Stimulated activated CD4-positive, alpha-beta T cell treated with anti-CD3 and anti-CD28 coated beads, Interleukin-15, amount 100 ng/mL, for 1 hour (primary cell): ENCODE measurements at regions not wholly inside any gene's neighbourhood (a gene's known extent, or its start where the extent isn't known, plus 50 kb on each side); places are given as distances from the start of the nearest gene placed in this dataset.
"Not testable (repeated sequence)": the region's sequence is repeated elsewhere in the genome, so short reads cannot be mapped to it uniquely, and the experiment has no call there.

Source experiments
- DNase-seq, 2 donors: peaks; one replicate each; pipeline ENCODE4 v3.0.0-alpha.2; 2020; ENCODE audit warnings: low read depth in 1 of 2, low spot score in 1 of 2

DNA sequence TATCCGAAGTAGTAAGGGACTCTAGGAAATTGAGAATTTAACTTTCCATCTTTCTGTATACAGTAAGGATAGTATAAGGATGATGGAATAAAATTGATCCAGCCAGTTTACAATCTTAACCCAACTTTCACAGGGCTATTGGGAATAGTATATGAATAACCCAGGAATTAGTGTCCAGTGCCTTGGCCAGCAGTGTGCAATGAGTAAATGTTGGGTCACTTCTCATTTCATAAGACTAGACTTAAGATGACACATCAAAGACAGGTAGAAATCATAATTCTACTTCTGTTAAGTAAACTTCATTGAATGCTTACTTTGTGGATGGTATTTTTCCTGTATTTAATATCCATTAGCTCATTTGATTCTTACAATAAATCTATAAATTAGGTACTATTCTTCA is 949.6 kb upstream of the GOT2 start:
- DNase-seq: no peak

DNA sequence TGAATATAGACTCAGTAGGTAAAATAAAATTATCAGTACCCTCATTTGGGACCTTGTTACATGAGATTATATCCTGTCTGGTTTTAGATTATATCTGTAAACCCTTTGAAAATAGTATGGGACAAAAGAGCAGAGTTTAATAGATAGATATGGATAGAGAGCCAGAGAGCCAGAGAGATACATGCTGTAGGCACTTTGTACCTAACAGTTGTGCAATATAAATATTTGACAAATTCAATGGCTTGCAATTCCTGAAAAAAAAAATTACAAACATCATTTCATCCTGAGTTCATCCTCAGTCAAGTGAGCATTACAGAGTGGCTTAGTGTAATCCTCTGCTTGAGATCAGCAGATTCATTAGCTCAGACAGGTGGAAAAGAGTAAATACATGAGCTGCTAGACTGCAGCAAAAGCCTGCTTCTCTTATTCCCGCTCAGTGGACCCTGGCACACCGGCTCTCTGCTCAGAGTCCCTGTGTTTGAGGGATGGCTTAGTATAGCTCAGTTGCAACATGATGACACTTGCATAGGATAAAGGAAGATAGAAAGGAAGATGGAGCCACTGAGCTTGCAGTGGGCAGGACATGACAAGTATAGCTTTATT is 931.6 kb upstream of the GOT2 start:
- DNase-seq: no peak

DNA sequence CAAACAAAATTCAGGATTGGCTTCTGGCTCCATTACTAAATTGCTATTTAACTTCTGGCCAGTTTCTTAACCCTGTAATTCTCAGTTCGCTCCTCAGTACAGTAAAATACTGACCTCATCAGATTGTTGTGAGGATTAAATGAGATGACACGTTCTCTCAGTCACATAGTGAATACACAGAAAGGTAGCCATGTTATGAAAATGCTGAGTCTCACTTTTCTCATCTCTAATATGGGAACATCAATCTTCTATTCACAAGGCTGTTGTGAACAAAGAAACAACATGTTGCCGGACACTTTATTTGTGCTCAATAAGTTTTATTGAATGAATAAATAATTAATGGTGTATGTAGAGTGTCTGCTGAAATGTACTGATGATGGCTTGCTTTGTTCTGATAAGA is 924.5 kb upstream of the GOT2 start:
- DNase-seq: no peak

DNA sequence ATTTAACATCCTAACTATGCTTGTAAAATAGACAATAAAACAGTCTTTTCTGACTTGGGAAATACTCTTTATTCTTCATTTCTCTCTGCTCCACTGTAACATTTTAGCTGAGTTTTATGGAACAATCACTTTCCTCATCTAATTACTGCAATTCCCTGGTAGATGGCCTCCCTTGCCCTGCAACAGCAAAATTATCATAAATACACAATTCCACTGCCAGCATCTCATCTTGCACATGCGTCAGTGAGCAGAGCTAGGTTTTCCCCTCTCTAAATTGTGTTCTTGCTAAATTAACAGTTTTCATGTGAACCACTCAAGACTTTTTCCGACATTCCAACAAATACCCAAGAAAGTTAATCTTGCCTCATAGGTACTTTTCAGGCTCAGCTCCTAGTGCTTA is 920.9 kb upstream of the GOT2 start:
- DNase-seq: no peak

DNA sequence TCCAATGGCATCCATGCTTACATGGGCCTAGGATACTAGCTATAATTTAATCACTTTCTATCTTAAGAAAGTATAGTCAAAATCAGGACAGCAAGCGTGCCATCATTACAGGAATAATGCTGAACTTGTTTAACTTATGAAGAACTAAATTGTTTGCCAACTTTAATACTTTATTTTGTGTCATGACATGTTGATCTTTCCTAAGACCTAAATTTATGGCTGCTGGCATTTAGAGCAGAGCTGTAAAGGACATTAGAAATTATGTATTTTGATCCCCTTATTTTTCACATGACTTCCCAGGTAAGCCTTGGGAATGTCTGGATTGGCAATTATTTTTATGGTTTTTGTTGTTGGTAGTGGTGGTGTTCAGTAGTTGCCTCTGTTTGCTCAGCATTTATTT is 920.3 kb upstream of the GOT2 start:
- no peak for DNase-seq

DNA sequence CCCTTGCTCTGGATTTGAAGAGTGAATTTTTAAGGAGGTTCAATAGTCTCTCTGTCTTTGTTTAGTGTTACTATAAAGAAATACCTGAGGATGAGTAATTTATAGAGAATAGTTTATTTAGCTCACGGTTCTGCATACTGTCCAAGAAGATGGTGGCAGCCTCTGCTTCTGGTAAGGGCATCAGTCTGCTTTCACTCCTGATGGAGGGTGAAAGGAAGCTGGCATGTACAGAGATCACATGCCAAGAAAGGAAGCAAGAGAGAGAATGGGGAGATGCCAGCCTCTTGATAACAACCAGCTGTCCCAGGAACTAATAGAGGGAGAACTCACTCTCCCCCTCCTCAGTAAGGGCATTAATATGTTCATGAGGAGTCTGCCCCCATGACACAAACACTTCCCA is 917.5 kb upstream of the GOT2 start:
- no peak for DNase-seq

DNA sequence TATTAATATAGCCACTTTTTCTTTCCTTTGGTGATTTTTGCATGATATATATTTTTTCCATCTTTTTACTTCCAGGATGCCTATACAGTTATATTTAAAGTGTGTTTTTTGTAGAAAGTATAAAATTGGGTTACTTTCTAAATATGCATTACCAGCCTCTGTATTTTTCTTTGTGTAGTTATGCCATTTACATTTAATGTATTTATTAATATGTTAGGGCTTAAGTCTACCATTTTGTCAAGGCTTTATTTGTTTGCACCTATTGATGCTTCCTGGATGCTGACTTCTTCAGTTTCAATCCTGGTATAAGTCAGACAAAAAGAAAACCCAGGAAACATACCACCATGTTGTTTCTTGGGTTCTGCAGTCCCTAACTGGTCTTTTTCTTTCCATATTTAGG is 911.1 kb upstream of the GOT2 start:
- no peak for DNase-seq

DNA sequence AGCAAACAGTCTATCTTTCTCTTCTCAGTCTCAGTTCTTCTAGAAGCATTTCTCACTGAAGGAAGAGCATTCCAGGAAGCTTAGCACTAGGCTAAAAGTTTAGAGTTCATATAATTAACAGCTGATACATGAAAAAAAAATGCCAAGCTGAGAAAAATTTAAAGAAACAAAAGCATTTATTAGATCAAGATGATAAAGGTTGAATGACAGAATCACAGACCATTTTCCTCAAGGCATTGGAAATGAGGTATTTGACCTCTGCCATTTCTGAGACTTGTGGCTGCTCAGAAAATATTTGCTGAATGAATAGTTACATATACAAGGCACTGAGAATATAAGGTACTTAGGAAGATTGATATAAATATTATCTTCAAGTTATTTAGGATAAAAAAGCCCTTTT is 901.6 kb upstream of the GOT2 start:
- no peak for DNase-seq

DNA sequence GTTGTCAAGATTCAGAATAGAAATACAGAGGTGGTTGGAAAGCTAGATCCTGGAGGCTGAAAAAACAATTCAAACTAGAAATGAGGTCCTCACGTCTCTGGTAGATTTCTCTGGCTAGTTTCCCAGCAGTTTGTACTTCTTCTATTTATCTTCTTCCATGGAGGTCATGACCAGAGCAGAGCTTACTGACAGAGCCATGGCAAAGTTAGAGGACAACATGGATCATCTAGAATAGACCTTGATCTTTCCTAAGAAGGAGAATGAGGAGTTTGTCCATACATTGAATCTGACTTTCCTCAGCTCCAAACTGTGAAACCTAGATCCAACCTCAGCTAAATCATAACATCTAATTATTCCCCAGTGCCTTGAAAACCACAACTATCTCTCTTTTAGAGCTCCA is 900.8 kb upstream of the GOT2 start:
- no peak for DNase-seq

DNA sequence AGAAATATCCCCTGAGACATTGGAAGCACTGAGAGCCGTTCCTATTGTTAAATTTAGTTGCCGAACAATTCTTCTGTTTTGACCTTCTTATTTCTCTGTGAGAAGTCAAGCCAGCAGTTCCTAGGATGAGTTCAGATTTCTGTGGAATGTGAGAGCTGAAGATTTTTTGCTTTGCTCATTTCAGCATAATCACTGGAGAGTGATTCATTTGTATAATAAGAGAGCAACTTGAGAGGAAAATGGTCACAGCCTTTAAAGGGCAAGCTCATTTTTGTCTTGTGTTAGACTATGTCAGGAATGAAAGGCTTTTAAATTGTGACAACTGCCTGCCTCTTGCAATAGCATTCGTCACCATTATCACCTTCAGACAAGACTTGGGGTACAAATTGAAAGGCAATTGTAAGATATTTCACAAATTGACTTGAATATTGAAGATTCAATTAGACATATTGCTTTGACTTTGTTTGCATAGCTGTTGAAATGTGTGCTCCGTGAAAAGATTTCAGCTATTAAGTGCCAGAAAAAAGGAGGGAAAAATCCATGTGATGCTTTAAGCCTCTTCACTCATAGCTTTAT is 900.0 kb upstream of the GOT2 start:
- DNase-seq: no peak

DNA sequence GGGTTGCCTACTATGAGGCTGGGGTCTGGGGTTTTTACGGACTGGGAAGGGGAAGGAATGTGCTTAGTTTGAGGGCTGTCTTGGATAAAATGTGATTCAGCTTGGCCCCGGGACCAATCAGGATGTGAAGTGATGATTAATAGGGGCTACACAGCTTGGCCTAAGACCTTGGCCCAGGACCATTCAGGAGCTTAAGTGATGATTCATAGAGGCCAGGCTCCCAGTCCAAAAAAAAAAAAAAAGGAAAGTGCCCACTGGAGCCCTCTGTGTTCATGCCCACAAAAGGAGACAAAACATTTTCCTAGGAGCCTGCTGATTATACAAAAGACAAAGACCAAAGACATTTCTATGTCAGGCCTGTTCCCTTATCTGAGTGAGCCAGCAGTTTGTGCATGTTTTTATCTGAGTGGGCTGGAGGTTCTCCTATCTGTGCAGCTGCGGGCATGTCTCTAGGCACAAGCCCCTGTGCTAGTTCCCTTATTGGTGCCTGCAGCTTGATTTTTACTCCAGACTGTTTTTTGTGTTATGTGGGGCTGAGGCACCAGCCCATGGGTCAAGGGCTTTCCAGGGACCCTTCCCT is 898.2 kb upstream of the GOT2 start:
- no peak for DNase-seq

DNA sequence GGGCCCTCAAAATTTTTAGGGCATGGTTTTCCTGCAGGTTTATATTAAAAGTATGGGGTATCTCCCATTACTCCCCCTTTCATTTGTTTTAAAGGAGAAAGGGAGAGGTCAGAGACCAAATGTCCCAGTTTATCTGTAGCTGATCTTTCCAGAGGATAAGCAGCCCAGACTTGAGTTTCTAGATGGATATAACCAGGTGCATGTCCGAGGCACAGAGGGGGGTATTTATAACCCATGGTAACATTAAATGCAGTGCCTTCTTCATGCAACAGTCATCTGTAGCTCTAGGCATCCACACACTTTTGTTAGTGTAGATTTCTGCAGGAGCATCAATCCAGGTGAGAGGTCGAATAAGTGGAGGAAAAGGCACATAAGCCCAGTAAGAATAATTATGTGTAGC is 890.3 kb upstream of the GOT2 start:
- DNase-seq: not testable (repeated sequence)

DNA sequence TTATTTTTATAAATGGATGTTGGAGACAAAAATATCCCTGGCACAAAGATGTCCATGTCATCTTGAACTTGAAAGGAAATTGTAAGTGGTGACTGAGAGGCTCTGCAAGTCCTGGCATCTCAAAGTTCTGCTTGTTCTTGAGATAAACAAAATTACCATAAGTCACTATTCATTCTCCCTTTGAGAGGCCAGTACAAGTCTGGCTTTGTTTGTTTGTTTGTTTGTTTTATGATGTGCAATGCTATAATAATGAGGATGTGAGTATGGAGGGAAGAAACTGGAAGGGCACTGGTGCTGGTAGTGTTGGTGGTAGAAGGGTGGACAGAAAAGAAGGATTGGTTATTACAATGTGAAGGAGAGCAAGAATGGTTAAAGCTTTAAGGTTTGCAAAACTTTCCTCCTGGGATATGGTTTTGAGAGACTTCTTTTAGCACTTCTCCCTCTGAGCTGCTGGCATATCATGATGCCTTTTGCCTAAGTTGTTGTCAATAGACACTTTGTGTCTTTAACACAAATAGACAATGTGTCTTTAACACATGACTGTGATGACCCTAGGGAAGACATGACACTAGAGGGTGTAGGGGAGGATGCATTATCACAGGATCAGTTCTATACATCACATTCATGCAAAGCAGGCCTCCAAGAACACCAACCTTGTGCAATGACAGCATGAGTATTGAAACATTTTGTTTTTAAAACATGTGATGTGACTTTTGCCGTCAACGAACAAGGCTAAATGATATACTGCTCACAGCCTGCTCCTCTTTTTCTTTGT is 880.5 kb upstream of the GOT2 start:
- DNase-seq: no peak

DNA sequence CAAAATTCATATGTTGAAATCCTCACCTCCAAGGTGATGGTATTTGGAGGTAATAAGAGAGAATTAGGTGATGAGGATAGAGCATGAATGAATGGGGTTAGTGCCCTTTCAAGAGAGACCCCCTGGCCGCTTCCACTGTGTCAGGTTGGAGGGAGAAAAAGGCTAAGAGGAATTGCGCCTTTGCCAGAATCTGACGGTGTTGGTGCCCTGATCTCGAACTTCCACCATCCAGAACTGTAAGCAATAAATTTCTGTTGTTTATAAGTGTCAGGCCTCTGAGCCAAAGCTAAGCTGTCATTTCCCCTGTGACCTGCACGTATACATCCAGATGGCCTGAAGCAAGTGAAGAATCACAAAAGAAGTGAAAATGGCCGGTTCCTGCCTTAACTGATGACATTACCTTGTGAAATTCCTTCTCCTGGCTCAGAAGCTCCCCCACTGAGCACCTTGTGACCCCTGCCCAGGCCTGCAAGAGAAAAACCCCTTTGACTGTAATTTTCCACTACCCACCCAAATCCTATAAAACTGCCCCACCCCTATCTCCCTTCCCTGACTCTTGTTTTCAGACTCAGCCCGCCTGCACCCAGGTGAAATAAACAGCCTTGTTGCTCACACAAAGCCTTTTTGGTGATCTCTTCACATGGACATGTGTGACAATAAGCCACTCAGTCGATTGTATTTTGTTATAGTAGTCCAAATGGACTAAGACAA is 878.9 kb upstream of the GOT2 start:
- DNase-seq: not testable (repeated sequence)

DNA sequence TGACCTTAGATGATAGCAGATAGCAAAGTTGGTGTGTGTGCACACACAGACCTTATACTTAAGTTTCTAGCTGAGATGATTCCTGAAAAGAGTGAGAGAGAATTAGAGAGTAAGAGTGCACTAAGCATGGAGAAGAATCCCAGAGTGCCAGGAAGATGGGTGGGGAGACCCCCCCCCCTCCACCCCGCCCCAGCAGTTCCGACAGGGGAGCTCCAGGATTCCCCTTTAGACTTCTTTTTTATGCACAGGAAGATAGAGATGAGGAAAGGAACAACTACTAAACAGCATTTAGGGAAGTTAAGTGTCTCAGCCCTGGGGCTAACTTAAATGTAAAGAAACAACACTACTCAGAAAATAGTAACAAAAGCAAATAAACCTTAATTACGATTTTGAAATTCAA is 878.0 kb upstream of the GOT2 start:
- DNase-seq: no peak

DNA sequence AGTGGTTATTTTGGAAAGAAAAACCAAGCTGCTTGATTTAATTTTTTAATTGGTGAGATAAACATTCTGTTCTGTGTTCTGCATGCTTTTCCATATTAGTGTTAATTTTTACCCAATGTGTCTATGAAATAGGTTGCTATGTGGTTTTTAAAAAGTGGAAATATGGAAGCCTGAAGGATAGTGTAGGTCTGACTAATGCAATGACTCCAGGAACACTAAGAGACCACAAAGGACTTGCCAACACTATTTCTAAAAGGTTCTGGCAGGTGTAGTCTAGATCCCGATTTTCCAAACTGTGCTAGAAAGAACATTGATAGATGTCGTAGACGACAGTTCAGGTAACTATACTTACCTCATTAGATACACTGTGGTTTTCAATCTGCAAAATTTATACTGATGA is 877.4 kb upstream of the GOT2 start:
- no peak for DNase-seq

DNA sequence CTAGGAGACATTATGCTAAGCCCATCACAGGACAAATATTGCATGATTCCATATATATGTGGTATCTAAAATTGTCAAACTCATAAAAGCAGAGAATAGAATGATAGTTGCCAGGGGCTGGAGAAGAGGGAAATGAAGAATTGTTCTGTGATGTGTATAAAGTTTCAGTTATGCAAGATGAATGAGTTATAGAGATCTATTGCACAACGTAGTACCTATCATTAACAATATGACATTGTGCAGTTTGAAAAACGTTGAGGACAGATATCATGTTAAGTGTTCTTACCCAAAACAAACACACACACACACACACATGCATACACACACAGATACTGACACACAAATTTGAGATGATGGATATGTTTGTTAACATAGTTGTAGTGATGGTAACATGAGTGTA is 871.6 kb upstream of the GOT2 start:
- no peak for DNase-seq

DNA sequence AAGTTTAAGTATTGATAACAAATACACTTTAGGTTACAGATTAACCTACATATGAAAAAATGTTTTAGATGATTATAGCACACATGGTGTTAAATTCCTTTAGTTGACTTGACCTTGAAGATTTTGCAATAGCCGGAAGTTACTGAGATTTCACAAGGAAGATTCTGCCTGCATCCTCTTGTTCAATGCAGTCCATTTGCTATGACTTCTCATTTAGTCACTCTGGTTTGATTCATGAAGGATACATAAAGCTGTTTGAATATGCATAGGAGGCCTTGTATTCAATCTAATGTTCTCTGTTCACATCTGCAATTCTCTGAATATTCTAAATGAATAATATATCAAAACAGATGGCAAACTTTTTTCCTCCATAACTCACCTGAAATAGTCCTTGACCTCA is 870.2 kb upstream of the GOT2 start:
- no peak for DNase-seq

DNA sequence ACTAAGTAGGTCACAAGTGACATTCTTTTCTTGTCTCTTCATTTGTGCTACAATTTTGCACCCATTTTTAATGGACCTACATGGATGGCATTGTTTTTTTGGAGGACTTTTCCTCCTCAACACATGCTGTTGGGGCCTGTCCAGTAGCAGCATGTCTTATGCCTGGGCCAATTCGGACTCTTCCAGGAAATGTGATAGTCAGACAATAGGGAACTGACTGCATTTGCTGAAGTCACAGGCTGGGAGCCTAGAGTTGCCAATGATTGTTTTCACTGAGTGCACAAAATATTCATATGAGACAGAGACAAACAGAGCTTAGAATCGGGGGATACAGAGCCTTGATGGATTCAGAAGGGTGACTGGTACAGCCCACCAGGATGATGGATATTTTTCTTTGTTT is 867.3 kb upstream of the GOT2 start:
- no peak for DNase-seq

DNA sequence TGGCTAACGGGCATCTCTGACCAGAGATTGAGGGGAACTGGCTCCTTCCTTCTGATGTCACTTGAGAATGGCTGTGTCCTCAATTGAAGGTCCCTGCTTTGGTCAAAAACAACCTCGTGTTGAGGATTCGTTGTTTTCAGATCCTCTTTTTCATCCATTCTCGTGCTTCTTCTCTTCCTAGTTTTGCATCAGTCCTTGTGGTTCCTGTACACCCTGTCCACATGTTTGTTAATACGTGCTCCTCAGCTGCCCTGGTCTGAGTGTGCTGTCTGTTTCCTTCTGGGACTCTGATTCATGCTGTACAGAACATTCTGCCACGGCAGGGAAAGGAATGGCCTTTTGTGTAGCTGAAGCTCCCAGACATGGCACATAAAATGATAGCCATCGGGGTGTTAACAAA is 863.2 kb upstream of the GOT2 start:
- DNase-seq: no peak

DNA sequence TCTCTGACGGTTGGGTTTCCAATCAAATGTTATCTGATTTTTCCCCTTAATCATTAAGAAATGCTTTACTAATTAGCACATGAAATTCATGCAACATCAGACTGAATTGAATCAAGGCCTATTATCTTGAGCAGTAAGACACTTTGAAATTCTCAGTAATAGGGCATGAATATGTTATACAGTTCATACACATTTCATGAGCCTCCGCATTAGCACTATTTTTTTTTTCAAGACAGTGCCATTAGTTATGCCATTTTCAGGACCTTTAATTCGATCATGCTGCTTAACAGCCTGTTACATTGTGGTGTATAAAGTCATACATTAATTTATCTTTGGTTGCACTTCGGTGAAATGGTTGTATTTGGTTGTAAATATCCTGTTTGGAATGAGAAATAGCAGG is 862.6 kb upstream of the GOT2 start:
- DNase-seq: no peak

DNA sequence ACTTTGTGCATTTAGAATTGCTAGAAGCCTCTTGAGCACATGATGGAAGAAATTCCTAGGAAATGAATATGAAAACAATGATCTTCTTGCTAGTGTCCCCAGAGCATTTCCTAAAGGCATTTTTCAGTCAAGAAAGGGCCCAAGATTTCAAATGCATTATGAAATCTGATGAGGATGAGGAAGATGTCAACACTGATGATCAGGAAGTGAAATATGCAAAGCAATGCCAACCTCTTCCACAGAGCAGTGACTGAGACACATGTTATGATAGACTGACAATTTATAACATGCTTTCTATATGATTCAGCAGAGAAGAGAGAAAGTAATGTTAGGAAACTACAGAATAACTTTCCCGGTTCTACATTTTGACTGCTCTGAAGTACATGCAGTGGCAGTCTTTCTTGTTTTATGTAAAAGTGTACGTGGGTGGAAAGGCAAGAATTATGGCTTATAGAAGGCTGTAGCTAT is 859.1 kb upstream of the GOT2 start:
- no peak for DNase-seq
